Neural cell (in vitro differentiated cells): ENCODE measurements at regions not wholly inside any gene's neighbourhood (a gene's known extent, or its start where the extent isn't known, plus 50 kb on each side); places are given as distances from the start of the nearest gene placed in this dataset.

Source experiments
- H2AFZ ChIP-seq: fragments of 200-600, 300-800 bp; sonication (generic), shearing (Covaris generic); 2 replicates; pipeline ENCODE4 v1.6.0; 2014; ENCODE audit warnings: low read depth, mild to moderate bottlenecking, antibody characterized with exemption, low read length, moderate library complexity
- H3F3A ChIP-seq: fragments of 200-600 bp; shearing (Covaris generic); 2 replicates; pipeline ENCODE4 v1.6.1; 2016; ENCODE audit warnings: mild to moderate bottlenecking, moderate library complexity, mixed read lengths, antibody characterized with exemption, low read length; ENCODE audit not compliant: insufficient read depth, poor library complexity, severe bottlenecking
- H3K27ac ChIP-seq: fragments of 200-600, 300-800 bp; sonication (generic), shearing (Covaris generic); 2 replicates; pipeline ENCODE4 v1.5.1; 2014; ENCODE audit warnings: mild to moderate bottlenecking, low read length, moderate library complexity
- H3K27me3 ChIP-seq: fragments of 300-800, 200-600 bp; sonication (generic), shearing (Covaris generic); 2 replicates; pipeline ENCODE4 v1.6.0; 2014; ENCODE audit warnings: mild to moderate bottlenecking, low read depth, low read length, moderate library complexity; ENCODE audit not compliant: insufficient read depth
- H3K36me3 ChIP-seq: fragments of 300-800, 200-600 bp; sonication (generic), shearing (Covaris generic); 2 replicates; pipeline ENCODE4 v1.5.1; 2014; ENCODE audit warnings: mild to moderate bottlenecking, antibody characterized with exemption, low read length, moderate library complexity; ENCODE audit not compliant: insufficient read depth
- H3K4me2 ChIP-seq: fragments of 300-800, 200-600 bp; sonication (generic), shearing (Covaris generic); 2 replicates; pipeline ENCODE4 v1.6.0; 2014; ENCODE audit warnings: mild to moderate bottlenecking, low read length
- H3K4me3 ChIP-seq: fragments of 300-800, 200-600 bp; sonication (generic), shearing (Covaris generic); 2 replicates; pipeline ENCODE4 v1.5.1; 2014; ENCODE audit warnings: mild to moderate bottlenecking, low read length, moderate library complexity
- H3K79me2 ChIP-seq: fragments of 200-600 bp; shearing (Covaris generic); replicated peaks from 2 replicates; pipeline ENCODE4 v1.6.0; 2014; ENCODE audit warnings: mild to moderate bottlenecking, low read length, moderate library complexity; ENCODE audit not compliant: insufficient read depth
- H3K9ac ChIP-seq: fragments of 300-800, 200-600 bp; sonication (generic), shearing (Covaris generic); 2 replicates; pipeline ENCODE4 v1.6.1; 2016; ENCODE audit warnings: mild to moderate bottlenecking, low read length, mixed read lengths
- H3K9me2 ChIP-seq: fragments of 200-600 bp; shearing (Covaris generic); 2 replicates; pipeline ENCODE4 v1.6.1; 2016; ENCODE audit warnings: mild to moderate bottlenecking, low read length, mixed read lengths; ENCODE audit not compliant: insufficient read depth
- H3K9me3 ChIP-seq: fragments of 200-600, 300-800 bp; sonication (generic), shearing (Covaris generic); 2 replicates; pipeline ENCODE4 v1.6.1; 2016; ENCODE audit warnings: mild to moderate bottlenecking, mixed run types, low read length, moderate library complexity, mixed read lengths
- H4K20me1 ChIP-seq: fragments of 200-600 bp; shearing (Covaris generic); 2 replicates; pipeline ENCODE4 v1.6.1; 2016; ENCODE audit warnings: mild to moderate bottlenecking, mixed run types; ENCODE audit not compliant: insufficient read depth
- EZH2 ChIP-seq: fragments of 200-600, 300-800 bp; shearing (Covaris generic), sonication (generic); IDR thresholded peaks from 2 replicates; pipeline ENCODE4 v1.6.1; 2014; ENCODE audit warnings: antibody characterized with exemption, low read length, borderline replicate concordance, mild to moderate bottlenecking; ENCODE audit not compliant: insufficient read depth, poor library complexity, severe bottlenecking
- MXI1 ChIP-seq: fragments of 450-650 bp; conservative IDR thresholded peaks from 2 replicates; pipeline ENCODE4 v1.6.1; 2014; ENCODE audit warnings: antibody characterized with exemption, mild to moderate bottlenecking; ENCODE audit not compliant: poor library complexity, severe bottlenecking
- POLR2AphosphoS5 ChIP-seq: IDR thresholded peaks from 2 replicates; pipeline ENCODE4 v1.6.1; 2012
- RAD21 ChIP-seq: fragments of 450-650 bp; conservative IDR thresholded peaks from 2 replicates; pipeline ENCODE4 v1.6.1; 2014; ENCODE audit warnings: antibody characterized with exemption, mild to moderate bottlenecking, moderate library complexity
- SMC3 ChIP-seq: fragments of 450-650 bp; conservative IDR thresholded peaks from 2 replicates; pipeline ENCODE4 v1.6.1; 2014; ENCODE audit warnings: antibody characterized with exemption, mild to moderate bottlenecking, moderate library complexity; ENCODE audit not compliant: poor library complexity
- TAF1 ChIP-seq: IDR thresholded peaks from 2 replicates; pipeline ENCODE4 v1.6.1; 2012; ENCODE audit warnings: low read depth
- TF ChIP-seq, protein P1 (sequence below): IDR thresholded peaks from 2 replicates; pipeline ENCODE4 v1.6.1; 2012; ENCODE audit warnings: borderline replicate concordance
- TF ChIP-seq, protein P2 (sequence below): fragments of 450-650 bp; IDR thresholded peaks from 2 replicates; pipeline ENCODE4 v1.5.1; 2014; ENCODE audit warnings: antibody characterized with exemption, mild to moderate bottlenecking, moderate library complexity; ENCODE audit not compliant: poor library complexity, severe bottlenecking

- TF ChIP-seq SMC3, result no peak
- no peak for TF ChIP-seq MXI1
- no peak for TF ChIP-seq POLR2AphosphoS5
- TF ChIP-seq, protein P1, sequence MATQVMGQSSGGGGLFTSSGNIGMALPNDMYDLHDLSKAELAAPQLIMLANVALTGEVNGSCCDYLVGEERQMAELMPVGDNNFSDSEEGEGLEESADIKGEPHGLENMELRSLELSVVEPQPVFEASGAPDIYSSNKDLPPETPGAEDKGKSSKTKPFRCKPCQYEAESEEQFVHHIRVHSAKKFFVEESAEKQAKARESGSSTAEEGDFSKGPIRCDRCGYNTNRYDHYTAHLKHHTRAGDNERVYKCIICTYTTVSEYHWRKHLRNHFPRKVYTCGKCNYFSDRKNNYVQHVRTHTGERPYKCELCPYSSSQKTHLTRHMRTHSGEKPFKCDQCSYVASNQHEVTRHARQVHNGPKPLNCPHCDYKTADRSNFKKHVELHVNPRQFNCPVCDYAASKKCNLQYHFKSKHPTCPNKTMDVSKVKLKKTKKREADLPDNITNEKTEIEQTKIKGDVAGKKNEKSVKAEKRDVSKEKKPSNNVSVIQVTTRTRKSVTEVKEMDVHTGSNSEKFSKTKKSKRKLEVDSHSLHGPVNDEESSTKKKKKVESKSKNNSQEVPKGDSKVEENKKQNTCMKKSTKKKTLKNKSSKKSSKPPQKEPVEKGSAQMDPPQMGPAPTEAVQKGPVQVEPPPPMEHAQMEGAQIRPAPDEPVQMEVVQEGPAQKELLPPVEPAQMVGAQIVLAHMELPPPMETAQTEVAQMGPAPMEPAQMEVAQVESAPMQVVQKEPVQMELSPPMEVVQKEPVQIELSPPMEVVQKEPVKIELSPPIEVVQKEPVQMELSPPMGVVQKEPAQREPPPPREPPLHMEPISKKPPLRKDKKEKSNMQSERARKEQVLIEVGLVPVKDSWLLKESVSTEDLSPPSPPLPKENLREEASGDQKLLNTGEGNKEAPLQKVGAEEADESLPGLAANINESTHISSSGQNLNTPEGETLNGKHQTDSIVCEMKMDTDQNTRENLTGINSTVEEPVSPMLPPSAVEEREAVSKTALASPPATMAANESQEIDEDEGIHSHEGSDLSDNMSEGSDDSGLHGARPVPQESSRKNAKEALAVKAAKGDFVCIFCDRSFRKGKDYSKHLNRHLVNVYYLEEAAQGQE, result no peak
- no peak for TF ChIP-seq RAD21
- TF ChIP-seq TAF1, result no peak
- TF ChIP-seq EZH2, result no peak
- H3K9ac ChIP-seq, result no peak overlapping the region
- H2AFZ ChIP-seq, result no peak overlapping the region
- H3K27ac ChIP-seq, result no peak overlapping the region
- H3K79me2 ChIP-seq, result no peaks in the 10 kb centered on the region
- H4K20me1 ChIP-seq, result no peaks in the 10 kb centered on the region
- no peaks in the 10 kb centered on the region for H3K27me3 ChIP-seq
- no peaks in the 10 kb centered on the region for H3F3A ChIP-seq
- H3K9me3 ChIP-seq, result no peaks in the 10 kb centered on the region
- no peaks in the 10 kb centered on the region for H3K9me2 ChIP-seq
- no peak overlapping the region for H3K4me2 ChIP-seq
- no peak overlapping the region for H3K4me3 ChIP-seq
- no peaks in the 10 kb centered on the region for H3K36me3 ChIP-seq
Observed at GRCh38 chr1:103353391-103353790, 172.1 kb upstream of the RNPC3 start.

- TF ChIP-seq, protein P1, result no peak
- TF ChIP-seq MXI1, result no peak
- TF ChIP-seq, protein P2, sequence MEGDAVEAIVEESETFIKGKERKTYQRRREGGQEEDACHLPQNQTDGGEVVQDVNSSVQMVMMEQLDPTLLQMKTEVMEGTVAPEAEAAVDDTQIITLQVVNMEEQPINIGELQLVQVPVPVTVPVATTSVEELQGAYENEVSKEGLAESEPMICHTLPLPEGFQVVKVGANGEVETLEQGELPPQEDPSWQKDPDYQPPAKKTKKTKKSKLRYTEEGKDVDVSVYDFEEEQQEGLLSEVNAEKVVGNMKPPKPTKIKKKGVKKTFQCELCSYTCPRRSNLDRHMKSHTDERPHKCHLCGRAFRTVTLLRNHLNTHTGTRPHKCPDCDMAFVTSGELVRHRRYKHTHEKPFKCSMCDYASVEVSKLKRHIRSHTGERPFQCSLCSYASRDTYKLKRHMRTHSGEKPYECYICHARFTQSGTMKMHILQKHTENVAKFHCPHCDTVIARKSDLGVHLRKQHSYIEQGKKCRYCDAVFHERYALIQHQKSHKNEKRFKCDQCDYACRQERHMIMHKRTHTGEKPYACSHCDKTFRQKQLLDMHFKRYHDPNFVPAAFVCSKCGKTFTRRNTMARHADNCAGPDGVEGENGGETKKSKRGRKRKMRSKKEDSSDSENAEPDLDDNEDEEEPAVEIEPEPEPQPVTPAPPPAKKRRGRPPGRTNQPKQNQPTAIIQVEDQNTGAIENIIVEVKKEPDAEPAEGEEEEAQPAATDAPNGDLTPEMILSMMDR, result no peak
- TF ChIP-seq EZH2, result no peak
- TF ChIP-seq TAF1, result no peak
- Histone ChIP-seq H4K20me1 (no peaks in the 10 kb centered on the region), H2AFZ (no peak overlapping the region), H3F3A (no peaks in the 10 kb centered on the region), H3K27me3 (no peaks in the 10 kb centered on the region), H3K9me2 (no peaks in the 10 kb centered on the region), H3K9ac (no peak overlapping the region), H3K4me2 (no peak overlapping the region), H3K4me3 (no peak overlapping the region), H3K79me2 (no peaks in the 10 kb centered on the region), H3K27ac (no peak overlapping the region), H3K9me3 (no peaks in the 10 kb centered on the region), H3K36me3 (no peaks in the 10 kb centered on the region)
Observed at GRCh38 chr1:103348136-103348535, 177.4 kb upstream of the RNPC3 start.
